ENCODE measurements at regions not wholly inside any gene's neighbourhood (a gene's known extent, or its start where the extent isn't known, plus 50 kb on each side); places are given as distances from the start of the nearest gene placed in this dataset.
"Not testable (repeated sequence)": the region's sequence is repeated elsewhere in the genome, so short reads cannot be mapped to it uniquely, and the experiment has no call there.

GRCh38 chr4:123183308-123183707, 213.3 kb upstream of the SPRY1 start:
- TF ChIP-seq CTCF (IDR thresholded peaks at IDR 0.05; ENCODE audit: borderline replicate concordance, insufficient read depth, low read depth, low read length), result no peak
- H3K4me3 ChIP-seq (ENCODE audit: low read depth, low read length), result no peak overlapping the region

GRCh38 chr4:123183754-123184153, 212.8 kb upstream of the SPRY1 start:
- not testable (repeated sequence) for H3K4me3 ChIP-seq (ENCODE audit: low read depth, low read length)

GRCh38 chr4:123186731-123187130, 209.9 kb upstream of the SPRY1 start:
- no peak for TF ChIP-seq CTCF (IDR thresholded peaks at IDR 0.05; ENCODE audit: borderline replicate concordance, insufficient read depth, low read depth, low read length)
- H3K4me3 ChIP-seq (ENCODE audit: low read depth, low read length), result no peak overlapping the region

GRCh38 chr4:123190176-123190575, 206.4 kb upstream of the SPRY1 start:
- H3K4me3 ChIP-seq (ENCODE audit: low read depth, low read length), result no peak overlapping the region
- TF ChIP-seq CTCF (IDR thresholded peaks at IDR 0.05; ENCODE audit: borderline replicate concordance, insufficient read depth, low read depth, low read length), result no peak

- H3K4me3 ChIP-seq (ENCODE audit: low read depth, low read length), result no peak overlapping the region
- no peak for TF ChIP-seq CTCF (IDR thresholded peaks at IDR 0.05; ENCODE audit: borderline replicate concordance, insufficient read depth, low read depth, low read length)
Observed at GRCh38 chr4:123191728-123192127, 204.9 kb upstream of the SPRY1 start.

- TF ChIP-seq CTCF (IDR thresholded peaks at IDR 0.05; ENCODE audit: borderline replicate concordance, insufficient read depth, low read depth, low read length), result no peak
Observed at GRCh38 chr4:123193802-123194367, 202.7 kb upstream of the SPRY1 start.

GRCh38 chr4:123198706-123199105, 197.9 kb upstream of the SPRY1 start:
- TF ChIP-seq CTCF (IDR thresholded peaks at IDR 0.05; ENCODE audit: borderline replicate concordance, insufficient read depth, low read depth, low read length), result no peak
- H3K4me3 ChIP-seq (ENCODE audit: low read depth, low read length), result no peak overlapping the region

More at GRCh38 chr4:123193802-123194367, 202.7 kb upstream of the SPRY1 start:
- no peak overlapping the region for H3K4me3 ChIP-seq (ENCODE audit: low read depth, low read length)
